PC-9 (cell line): ENCODE measurements at regions not wholly inside any gene's neighbourhood (a gene's known extent, or its start where the extent isn't known, plus 50 kb on each side); places are given as distances from the start of the nearest gene placed in this dataset.

Source experiments
- EZH2 ChIP-seq: fragments of 200-600 bp; sonication (generic); IDR thresholded peaks from 2 replicates; pipeline ENCODE4 v1.8.0; 2017; ENCODE audit warnings: antibody characterized with exemption, low read depth
- TF ChIP-seq, protein P1 (sequence below): fragments of 200-600 bp; sonication (generic); conservative IDR thresholded peaks from 2 replicates; pipeline ENCODE4 v1.6.1; 2017; ENCODE audit warnings: mixed run types, antibody characterized with exemption, mild to moderate bottlenecking, moderate library complexity

DNA sequence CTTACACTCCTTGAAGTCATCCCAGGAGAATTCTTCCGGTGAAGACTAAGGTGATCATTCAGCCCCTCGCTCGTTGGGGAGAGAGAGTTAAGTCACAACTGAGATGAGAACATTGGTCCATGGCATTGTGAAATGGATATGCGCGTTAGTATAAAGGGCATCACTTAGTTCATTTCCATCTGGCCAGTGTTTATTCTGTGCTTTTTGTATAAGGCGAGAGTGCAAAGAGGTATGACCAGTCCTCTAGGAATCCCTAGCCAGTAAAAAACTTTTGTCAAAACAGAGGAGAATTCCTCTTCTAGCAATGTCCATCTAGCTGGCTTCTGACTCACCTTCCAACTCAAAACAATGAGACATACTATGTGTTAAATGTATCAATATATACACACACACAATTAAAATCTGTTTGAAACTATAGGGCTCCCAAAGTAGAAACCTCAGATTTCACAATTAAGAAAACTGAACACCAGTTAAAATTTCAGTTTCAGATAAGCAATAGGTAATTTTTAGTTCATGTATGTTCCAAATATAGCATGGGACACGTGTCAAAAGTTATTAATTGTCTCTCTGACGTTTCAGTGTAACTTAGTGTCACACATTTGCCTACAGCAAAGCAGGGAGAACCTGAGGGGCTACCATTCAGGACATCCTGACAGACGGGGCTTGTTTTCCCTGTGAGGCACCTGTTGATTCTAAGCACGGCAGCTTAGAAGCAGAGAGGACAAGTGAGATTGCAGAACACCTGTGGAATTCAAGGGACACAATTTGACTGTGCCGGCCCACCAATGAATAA is 158.9 kb downstream of the KLF6 start:
- TF ChIP-seq, protein P1, sequence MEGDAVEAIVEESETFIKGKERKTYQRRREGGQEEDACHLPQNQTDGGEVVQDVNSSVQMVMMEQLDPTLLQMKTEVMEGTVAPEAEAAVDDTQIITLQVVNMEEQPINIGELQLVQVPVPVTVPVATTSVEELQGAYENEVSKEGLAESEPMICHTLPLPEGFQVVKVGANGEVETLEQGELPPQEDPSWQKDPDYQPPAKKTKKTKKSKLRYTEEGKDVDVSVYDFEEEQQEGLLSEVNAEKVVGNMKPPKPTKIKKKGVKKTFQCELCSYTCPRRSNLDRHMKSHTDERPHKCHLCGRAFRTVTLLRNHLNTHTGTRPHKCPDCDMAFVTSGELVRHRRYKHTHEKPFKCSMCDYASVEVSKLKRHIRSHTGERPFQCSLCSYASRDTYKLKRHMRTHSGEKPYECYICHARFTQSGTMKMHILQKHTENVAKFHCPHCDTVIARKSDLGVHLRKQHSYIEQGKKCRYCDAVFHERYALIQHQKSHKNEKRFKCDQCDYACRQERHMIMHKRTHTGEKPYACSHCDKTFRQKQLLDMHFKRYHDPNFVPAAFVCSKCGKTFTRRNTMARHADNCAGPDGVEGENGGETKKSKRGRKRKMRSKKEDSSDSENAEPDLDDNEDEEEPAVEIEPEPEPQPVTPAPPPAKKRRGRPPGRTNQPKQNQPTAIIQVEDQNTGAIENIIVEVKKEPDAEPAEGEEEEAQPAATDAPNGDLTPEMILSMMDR = no peak
- no peak for TF ChIP-seq EZH2
